ENCODE measurements at regions not wholly inside any gene's neighbourhood (a gene's known extent, or its start where the extent isn't known, plus 50 kb on each side); places are given as distances from the start of the nearest gene placed in this dataset.

GRCh38 chr3:11703146-11703545, 59.4 kb upstream of the VGLL4 start:
- H3K27ac ChIP-seq (replicated peaks), result no peak overlapping the region
- no peak for DNase-seq (ENCODE audit: low read depth in 1 of 2, low spot score in 1 of 2)
- TF ChIP-seq POLR2AphosphoS5 (IDR thresholded peaks at IDR 0.05; ENCODE audit: low read depth), result no peak
- no peak for TF ChIP-seq GABPA (IDR thresholded peaks at IDR 0.05; ENCODE audit: low read depth)
- TF ChIP-seq REST (IDR thresholded peaks at IDR 0.05; ENCODE audit: insufficient replicate concordance, low read depth), result no peak
- no peak for TF ChIP-seq SPI1 (IDR thresholded peaks at IDR 0.05; ENCODE audit: borderline replicate concordance, low read depth)
- TF ChIP-seq CTCF (IDR thresholded peaks at IDR 0.05; ENCODE audit: insufficient read depth, low read length), result no peak
- peaks cover 2% of the 10 kb centered on the region for H3K27me3 ChIP-seq (ENCODE audit: insufficient read depth, poor library complexity, severe bottlenecking)
- H3K4me3 ChIP-seq (replicated peaks; ENCODE audit: insufficient read depth, low read length), result no peak overlapping the region

- Histone ChIP-seq H3K27ac (replicated peaks) (no peak overlapping the region), H3K4me3 (replicated peaks; ENCODE audit: insufficient read depth, low read length) (no peak overlapping the region), H3K27me3 (ENCODE audit: insufficient read depth, poor library complexity, severe bottlenecking) (peaks cover 2% of the 10 kb centered on the region)
- DNase-seq (ENCODE audit: low read depth in 1 of 2, low spot score in 1 of 2), result no peak
- TF ChIP-seq CTCF (IDR thresholded peaks at IDR 0.05; ENCODE audit: insufficient read depth, low read length) (no peak), SPI1 (IDR thresholded peaks at IDR 0.05; ENCODE audit: borderline replicate concordance, low read depth) (no peak), POLR2AphosphoS5 (IDR thresholded peaks at IDR 0.05; ENCODE audit: low read depth) (no peak), REST (IDR thresholded peaks at IDR 0.05; ENCODE audit: insufficient replicate concordance, low read depth) (no peak), GABPA (IDR thresholded peaks at IDR 0.05; ENCODE audit: low read depth) (no peak)
Measured at GRCh38 chr3:11699083-11699427, 55.3 kb upstream of the VGLL4 start.

GRCh38 chr3:11698326-11699082, 54.8 kb upstream of the VGLL4 start:
- TF ChIP-seq CTCF (IDR thresholded peaks at IDR 0.05; ENCODE audit: insufficient read depth, low read length) (no peak), GABPA (IDR thresholded peaks at IDR 0.05; ENCODE audit: low read depth) (no peak), POLR2AphosphoS5 (IDR thresholded peaks at IDR 0.05; ENCODE audit: low read depth) (no peak), SPI1 (IDR thresholded peaks at IDR 0.05; ENCODE audit: borderline replicate concordance, low read depth) (no peak), REST (IDR thresholded peaks at IDR 0.05; ENCODE audit: insufficient replicate concordance, low read depth) (no peak)
- DNase-seq (ENCODE audit: low read depth in 1 of 2, low spot score in 1 of 2), result no peak
- H3K27ac ChIP-seq (replicated peaks), result no peak overlapping the region
- no peak overlapping the region for H3K4me3 ChIP-seq (replicated peaks; ENCODE audit: insufficient read depth, low read length)
- H3K27me3 ChIP-seq (ENCODE audit: insufficient read depth, poor library complexity, severe bottlenecking), result peaks cover 2% of the 10 kb centered on the region

Data from HL-60 (cell line).